Astrocyte (in vitro differentiated cells and primary cell): ENCODE measurements at regions not wholly inside any gene's neighbourhood (a gene's known extent, or its start where the extent isn't known, plus 50 kb on each side); places are given as distances from the start of the nearest gene placed in this dataset.

Source experiments
- CTCF ChIP-seq: IDR thresholded peaks from 2 replicates; pipeline ENCODE4 v1.5.1; 2011; ENCODE audit warnings: low read depth, mild to moderate bottlenecking, inconsistent platforms, low read length, moderate library complexity; ENCODE audit not compliant: insufficient read depth
- EZH2 ChIP-seq: IDR thresholded peaks from 2 replicates; pipeline ENCODE4 v1.6.1; 2012; ENCODE audit warnings: mild to moderate bottlenecking, low read length, inconsistent platforms; ENCODE audit not compliant: insufficient read depth

GRCh38 chr20:57880571-57880892 is 170.7 kb upstream of the PMEPA1 start:
- TF ChIP-seq CTCF (no peak), EZH2 (no peak)
